HUES6 (cell line): ENCODE measurements at regions not wholly inside any gene's neighbourhood (a gene's known extent, or its start where the extent isn't known, plus 50 kb on each side); places are given as distances from the start of the nearest gene placed in this dataset.

ENCODE experiments used
- H3K27ac ChIP-seq: 2 replicates; pipeline ENCODE4 v1.7.0; 2013; ENCODE audit warnings: low read depth, mild to moderate bottlenecking, low read length, inconsistent platforms
- H3K27me3 ChIP-seq: 2 replicates; pipeline ENCODE4 v1.6.1; 2013; ENCODE audit warnings: low read length; ENCODE audit not compliant: control insufficient read depth, insufficient read depth
- H3K36me3 ChIP-seq: 2 replicates; pipeline ENCODE4 v1.6.1; 2013; ENCODE audit warnings: low read length; ENCODE audit not compliant: control insufficient read depth, insufficient read depth
- H3K4me1 ChIP-seq: 2 replicates; pipeline ENCODE4 v1.6.1; 2013; ENCODE audit warnings: low read length; ENCODE audit not compliant: control insufficient read depth, insufficient read depth
- H3K4me3 ChIP-seq: 2 replicates; pipeline ENCODE4 v1.5.1; 2013; ENCODE audit warnings: low read depth, low read length
- H3K9ac ChIP-seq: one replicate; pipeline ENCODE4 v1.6.1; 2013; ENCODE audit warnings: mild to moderate bottlenecking, low read length
- H3K9me3 ChIP-seq: 2 replicates; pipeline ENCODE4 v1.6.1; 2013; ENCODE audit warnings: low read depth, low read length; ENCODE audit not compliant: control insufficient read depth, insufficient read depth

DNA sequence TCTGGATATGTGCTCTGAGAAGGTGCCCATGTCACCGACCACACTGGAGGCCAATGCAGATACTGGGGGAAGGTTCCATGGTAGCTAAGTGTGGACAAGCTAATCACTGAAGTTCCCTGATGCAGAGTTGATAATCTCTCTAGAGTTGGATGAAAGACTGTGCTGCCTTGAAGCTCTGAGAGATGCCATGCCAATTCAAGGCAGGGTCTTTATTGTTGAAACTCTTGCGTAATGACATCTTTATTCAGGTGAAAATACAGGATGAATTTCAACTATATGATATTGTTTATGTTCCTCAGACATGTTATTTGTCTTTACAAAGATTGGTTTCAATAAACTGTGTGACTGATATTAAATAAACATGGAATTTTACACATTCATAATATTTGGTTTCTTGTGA is 167.6 kb upstream of the TMEM161B start:
- H3K36me3 ChIP-seq, result no peaks in the 10 kb centered on the region
- H3K27ac ChIP-seq, result no peak overlapping the region
- peaks cover 7% of the 10 kb centered on the region for H3K4me1 ChIP-seq
- H3K9me3 ChIP-seq, result no peaks in the 10 kb centered on the region
- H3K4me3 ChIP-seq, result no peak overlapping the region
- H3K27me3 ChIP-seq, result no peaks in the 10 kb centered on the region
- no peak overlapping the region for H3K9ac ChIP-seq

DNA sequence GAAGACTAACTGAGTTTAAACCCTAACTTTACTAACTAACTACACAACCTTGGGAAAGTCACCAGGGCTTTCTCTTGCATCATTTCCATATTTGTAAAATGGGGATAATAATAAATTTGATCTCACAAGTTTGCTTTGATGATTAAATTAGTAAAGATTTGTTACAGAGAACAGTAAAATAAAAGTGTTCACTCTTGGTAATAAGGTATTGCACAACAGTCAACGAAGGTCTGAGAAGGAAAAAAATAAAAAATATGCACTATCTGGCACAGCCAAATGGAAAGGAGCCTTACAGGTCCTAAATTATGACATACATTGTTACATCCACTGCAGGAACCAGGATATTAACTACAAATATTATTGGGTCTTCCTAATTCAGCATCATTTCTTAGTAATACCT is 160.0 kb upstream of the TMEM161B start:
- Histone ChIP-seq H3K27ac (no peak overlapping the region), H3K9ac (no peak overlapping the region), H3K9me3 (no peaks in the 10 kb centered on the region), H3K36me3 (no peaks in the 10 kb centered on the region), H3K4me1 (no peaks in the 10 kb centered on the region), H3K27me3 (no peaks in the 10 kb centered on the region), H3K4me3 (no peak overlapping the region)

DNA sequence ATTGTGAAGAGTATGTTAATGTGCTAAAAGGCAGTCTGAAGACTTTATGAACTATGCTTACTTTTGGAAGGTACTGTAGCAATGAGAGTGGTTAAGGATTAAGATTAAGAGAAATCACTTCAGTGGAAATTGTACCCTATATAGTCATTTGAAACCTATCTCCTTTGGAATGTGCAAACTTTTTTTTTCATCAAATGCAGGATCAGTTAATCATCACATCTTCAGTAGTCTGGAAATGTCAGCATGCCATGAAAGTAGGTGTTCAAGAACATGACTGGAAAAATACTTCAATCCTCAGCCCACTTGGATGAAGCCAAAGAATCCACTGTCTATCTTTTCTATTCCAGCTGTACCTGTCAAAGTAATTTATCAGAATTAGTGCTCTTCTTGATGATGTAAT is 157.8 kb upstream of the TMEM161B start:
- Histone ChIP-seq H3K4me3 (no peak overlapping the region), H3K27me3 (no peaks in the 10 kb centered on the region), H3K9ac (no peak overlapping the region), H3K4me1 (no peaks in the 10 kb centered on the region), H3K9me3 (no peaks in the 10 kb centered on the region), H3K27ac (no peak overlapping the region), H3K36me3 (no peaks in the 10 kb centered on the region)

DNA sequence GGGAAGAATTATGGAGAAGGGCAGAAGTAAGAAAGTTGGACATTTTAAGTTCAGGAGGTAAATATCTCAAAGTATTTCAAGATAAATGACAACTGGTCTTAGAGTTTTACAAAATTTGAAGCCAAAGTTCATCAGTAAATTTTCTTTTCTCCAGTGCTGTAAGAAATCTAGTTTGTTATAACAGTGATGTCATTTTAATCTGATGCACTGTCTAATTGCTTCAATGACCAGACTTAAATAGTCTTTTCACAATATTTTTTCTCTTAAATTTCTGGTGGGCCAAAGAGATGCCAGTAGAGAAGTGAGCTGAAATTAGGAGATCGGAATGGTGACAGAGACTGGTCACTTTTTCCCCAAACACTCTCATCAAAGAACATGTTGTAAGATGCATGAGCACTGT is 156.5 kb upstream of the TMEM161B start:
- H3K9ac ChIP-seq, result no peak overlapping the region
- H3K27ac ChIP-seq, result no peak overlapping the region

GRCh38 chr5:88419931-88420330 is 151.3 kb upstream of the TMEM161B start:
- no peak overlapping the region for H3K9ac ChIP-seq
- no peak overlapping the region for H3K4me3 ChIP-seq
- no peaks in the 10 kb centered on the region for H3K9me3 ChIP-seq
- H3K4me1 ChIP-seq, result no peaks in the 10 kb centered on the region
- no peaks in the 10 kb centered on the region for H3K27me3 ChIP-seq
- no peak overlapping the region for H3K27ac ChIP-seq
- no peaks in the 10 kb centered on the region for H3K36me3 ChIP-seq

More for the DNA sequence above, 156.5 kb upstream of the TMEM161B start:
- no peaks in the 10 kb centered on the region for H3K4me1 ChIP-seq
- no peaks in the 10 kb centered on the region for H3K9me3 ChIP-seq
- H3K27me3 ChIP-seq, result no peaks in the 10 kb centered on the region
- H3K4me3 ChIP-seq, result no peak overlapping the region
- H3K36me3 ChIP-seq, result no peaks in the 10 kb centered on the region

GRCh38 chr5:88407341-88407740 is 138.7 kb upstream of the TMEM161B start:
- H3K27ac ChIP-seq, result no peak overlapping the region
- H3K36me3 ChIP-seq, result no peaks in the 10 kb centered on the region
- H3K9me3 ChIP-seq, result no peaks in the 10 kb centered on the region
- no peak overlapping the region for H3K9ac ChIP-seq
- no peak overlapping the region for H3K4me3 ChIP-seq
- no peaks in the 10 kb centered on the region for H3K4me1 ChIP-seq
- no peaks in the 10 kb centered on the region for H3K27me3 ChIP-seq

DNA sequence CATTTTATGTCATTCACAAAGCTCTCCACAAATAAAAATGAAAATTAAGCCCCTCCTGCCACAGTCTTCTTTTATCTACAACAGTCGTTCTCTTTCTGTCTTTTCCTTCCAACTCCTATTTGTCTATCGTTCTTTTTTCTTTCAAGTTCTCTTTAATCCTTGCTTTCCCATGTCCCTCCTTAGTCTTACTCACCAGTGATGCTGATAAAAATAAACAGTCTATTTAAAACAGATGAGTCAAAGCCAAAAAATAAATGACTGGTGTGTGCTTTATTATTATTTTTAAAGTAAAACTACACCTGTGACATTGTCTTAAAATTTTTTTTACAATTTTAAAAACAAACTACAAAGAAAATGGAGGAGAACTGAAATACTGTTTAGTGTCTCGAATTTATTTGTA is 137.1 kb upstream of the TMEM161B start:
- Histone ChIP-seq H3K9me3 (no peaks in the 10 kb centered on the region), H3K4me1 (no peaks in the 10 kb centered on the region), H3K9ac (no peak overlapping the region), H3K4me3 (no peak overlapping the region), H3K27ac (no peak overlapping the region), H3K27me3 (no peaks in the 10 kb centered on the region), H3K36me3 (no peaks in the 10 kb centered on the region)

- Histone ChIP-seq H3K4me1 (peaks cover 5% of the 10 kb centered on the region; the same call in 1 of the 2 replicates), H3K27me3 (no peaks in the 10 kb centered on the region), H3K36me3 (no peaks in the 10 kb centered on the region), H3K4me3 (no peak overlapping the region), H3K9me3 (no peaks in the 10 kb centered on the region), H3K9ac (no peak overlapping the region), H3K27ac (no peak overlapping the region)
Observed at GRCh38 chr5:88404405-88404804, 135.8 kb upstream of the TMEM161B start.

DNA sequence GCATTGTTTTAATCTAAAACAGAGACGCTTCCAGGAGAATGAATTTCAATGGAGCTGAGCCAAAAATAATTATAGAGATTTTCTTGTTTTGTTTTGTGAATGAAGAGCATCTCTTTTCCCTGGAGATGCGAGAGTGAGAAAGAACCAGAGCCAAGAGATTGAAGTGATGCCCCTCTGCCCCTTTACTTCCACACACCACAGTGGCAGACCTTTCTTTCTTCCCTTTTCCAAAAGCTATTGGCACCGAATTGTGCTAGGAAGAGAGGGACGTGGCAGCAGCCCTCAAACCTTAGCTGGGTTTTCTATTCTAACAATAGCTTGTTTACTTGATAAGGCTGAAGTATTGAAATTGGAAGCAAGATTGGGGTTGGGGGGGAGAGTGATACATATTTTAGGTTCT is 133.0 kb upstream of the TMEM161B start:
- peaks cover 3% of the 10 kb centered on the region; the same call in 1 of the 2 replicates for H3K27me3 ChIP-seq
- peaks cover 23% of the 10 kb centered on the region for H3K4me1 ChIP-seq
- H3K9ac ChIP-seq, result no peak overlapping the region
- no peak overlapping the region for H3K27ac ChIP-seq
- no peaks in the 10 kb centered on the region for H3K9me3 ChIP-seq
- H3K4me3 ChIP-seq, result no peak overlapping the region
- H3K36me3 ChIP-seq, result no peaks in the 10 kb centered on the region

DNA sequence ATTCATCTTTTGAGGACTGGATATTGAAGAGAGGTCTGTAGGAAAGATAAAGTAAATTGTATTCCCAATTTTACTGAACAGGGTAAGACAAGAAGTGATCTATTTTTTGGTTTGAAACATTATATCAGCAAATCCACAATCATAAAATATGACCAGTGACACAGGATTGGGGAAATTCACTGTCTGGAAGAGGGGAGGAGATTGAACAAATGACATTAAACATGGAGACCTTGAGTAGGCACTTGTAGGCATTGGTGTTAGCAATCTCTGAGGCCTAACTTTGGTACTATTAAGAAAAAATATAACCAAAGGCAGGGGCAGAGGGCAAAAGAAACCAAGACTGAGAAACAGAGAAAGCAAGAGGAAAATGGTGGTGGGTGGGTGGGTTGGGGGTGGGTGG is 132.6 kb upstream of the TMEM161B start:
- Histone ChIP-seq H3K27ac (no peak overlapping the region), H3K27me3 (peaks cover 8% of the 10 kb centered on the region; the same call in 1 of the 2 replicates), H3K4me1 (peaks cover 28% of the 10 kb centered on the region), H3K9ac (no peak overlapping the region), H3K4me3 (no peak overlapping the region), H3K36me3 (no peaks in the 10 kb centered on the region), H3K9me3 (no peaks in the 10 kb centered on the region)

DNA sequence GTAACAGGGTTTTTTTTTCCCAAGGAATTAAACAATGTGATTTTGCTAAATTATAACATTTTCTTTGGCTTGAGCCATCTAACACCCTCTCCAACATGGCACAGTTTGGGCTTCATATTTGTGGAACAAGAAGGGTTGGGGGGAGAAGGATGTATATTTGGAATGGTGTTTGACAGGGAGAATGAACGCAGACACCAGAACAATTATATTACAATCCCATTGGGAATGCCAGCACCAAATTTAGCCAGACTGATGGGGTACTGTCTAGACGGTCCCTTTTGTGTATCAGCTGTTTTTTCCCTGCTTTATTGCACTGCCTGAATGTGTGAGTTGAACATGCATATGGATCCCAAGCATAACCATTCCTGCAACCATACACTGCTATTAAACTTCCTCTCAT is 130.9 kb upstream of the TMEM161B start:
- no peak overlapping the region for H3K27ac ChIP-seq

DNA sequence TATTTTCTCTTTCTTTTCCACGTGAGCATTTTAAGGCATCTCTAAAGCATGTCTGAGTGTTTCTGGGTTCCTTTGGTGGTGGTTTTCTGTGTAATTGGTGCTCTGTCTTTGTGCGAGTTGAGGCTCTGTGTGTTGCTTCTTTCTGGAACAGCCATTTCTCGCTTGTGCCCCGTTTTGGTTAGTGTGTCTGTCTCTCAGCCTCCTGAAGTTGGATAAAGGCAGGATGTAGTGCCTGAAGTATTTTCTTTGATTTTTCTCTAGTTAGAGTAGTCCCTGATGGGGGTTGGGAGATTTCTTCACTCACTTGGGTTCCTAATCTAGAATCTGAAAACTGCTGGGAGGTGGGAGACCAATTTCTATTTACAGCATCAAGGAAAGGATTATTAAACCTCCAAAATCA is 129.7 kb upstream of the TMEM161B start:
- H3K27ac ChIP-seq, result no peak overlapping the region
- no peak overlapping the region for H3K4me3 ChIP-seq
- peak overlapping the region; percentile 44 for H3K9ac ChIP-seq
- peaks cover 54% of the 10 kb centered on the region for H3K4me1 ChIP-seq
- no peaks in the 10 kb centered on the region for H3K9me3 ChIP-seq
- H3K27me3 ChIP-seq, result peaks cover 11% of the 10 kb centered on the region; the same call in 1 of the 2 replicates
- H3K36me3 ChIP-seq, result no peaks in the 10 kb centered on the region

More for the DNA sequence above, 130.9 kb upstream of the TMEM161B start:
- Histone ChIP-seq H3K27me3 (peaks cover 11% of the 10 kb centered on the region; the same call in 1 of the 2 replicates), H3K9me3 (no peaks in the 10 kb centered on the region), H3K9ac (no peak overlapping the region), H3K36me3 (no peaks in the 10 kb centered on the region), H3K4me1 (peaks cover 44% of the 10 kb centered on the region), H3K4me3 (no peak overlapping the region)
